Retinal pigment epithelial cell (primary cell): ENCODE measurements at regions not wholly inside any gene's neighbourhood (a gene's known extent, or its start where the extent isn't known, plus 50 kb on each side); places are given as distances from the start of the nearest gene placed in this dataset.

Source experiments
- DNase-seq: peaks from one replicate; pipeline ENCODE4 v3.0.0-alpha.2; 2010; ENCODE audit warnings: low read depth
- H3K4me3 ChIP-seq: 2 replicates; pipeline ENCODE4 v1.5.1; 2011; ENCODE audit warnings: mild to moderate bottlenecking, low read length, control low read depth, moderate library complexity
- CTCF ChIP-seq: conservative IDR thresholded peaks from 2 replicates; pipeline ENCODE4 v1.5.1; 2011; ENCODE audit warnings: low read depth, low read length, control low read depth, inconsistent platforms

GRCh38 chr3:24945563-24945962 lies 450.9 kb upstream of the THRB start:
- no peak for DNase-seq
- TF ChIP-seq CTCF, result no peak
- H3K4me3 ChIP-seq, result no peak overlapping the region

DNA sequence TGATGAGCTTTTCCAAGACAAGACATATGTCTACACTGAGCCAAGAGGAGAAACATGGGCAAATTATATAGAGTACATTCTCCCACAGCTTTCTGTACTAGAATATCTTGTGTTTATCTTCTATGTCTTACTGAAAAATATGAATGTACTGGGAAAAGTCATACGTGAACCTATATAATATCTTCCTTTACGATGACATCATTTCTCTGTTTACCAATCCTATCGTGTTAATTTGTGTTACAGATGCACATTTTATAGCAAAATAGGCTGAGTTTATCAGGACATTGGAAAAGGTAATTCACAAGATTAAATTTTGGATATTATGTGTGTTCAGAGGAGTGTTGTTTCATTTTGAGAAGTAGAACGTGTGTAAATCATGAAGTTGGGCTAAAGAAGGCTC lies 452.5 kb upstream of the THRB start:
- no peak for TF ChIP-seq CTCF
- DNase-seq, result no peak
- H3K4me3 ChIP-seq, result no peak overlapping the region

GRCh38 chr3:24951180-24951579 lies 456.5 kb upstream of the THRB start:
- no peak for TF ChIP-seq CTCF
- DNase-seq, result no peak
- H3K4me3 ChIP-seq, result no peak overlapping the region

DNA sequence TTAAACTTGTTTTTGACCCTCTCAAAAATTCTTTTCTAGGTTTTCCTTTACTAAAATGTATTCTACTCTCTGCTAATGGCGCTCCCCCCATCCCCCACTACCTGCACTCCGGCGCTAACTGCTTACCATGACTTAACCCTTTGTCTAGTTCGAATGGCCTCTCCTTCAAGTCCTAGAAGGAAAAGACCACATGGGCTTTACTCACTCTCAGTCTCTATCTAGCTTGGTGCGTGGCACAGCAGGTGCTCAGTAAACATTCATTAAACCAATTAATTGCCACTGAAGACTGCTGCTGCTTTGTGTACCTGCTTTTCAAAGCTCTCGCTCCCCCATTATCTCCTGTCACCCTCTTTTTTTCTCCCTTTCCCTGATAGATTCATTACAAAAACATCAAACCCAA lies 457.7 kb upstream of the THRB start:
- DNase-seq, result no peak
- no peak for TF ChIP-seq CTCF
- no peak overlapping the region for H3K4me3 ChIP-seq

DNA sequence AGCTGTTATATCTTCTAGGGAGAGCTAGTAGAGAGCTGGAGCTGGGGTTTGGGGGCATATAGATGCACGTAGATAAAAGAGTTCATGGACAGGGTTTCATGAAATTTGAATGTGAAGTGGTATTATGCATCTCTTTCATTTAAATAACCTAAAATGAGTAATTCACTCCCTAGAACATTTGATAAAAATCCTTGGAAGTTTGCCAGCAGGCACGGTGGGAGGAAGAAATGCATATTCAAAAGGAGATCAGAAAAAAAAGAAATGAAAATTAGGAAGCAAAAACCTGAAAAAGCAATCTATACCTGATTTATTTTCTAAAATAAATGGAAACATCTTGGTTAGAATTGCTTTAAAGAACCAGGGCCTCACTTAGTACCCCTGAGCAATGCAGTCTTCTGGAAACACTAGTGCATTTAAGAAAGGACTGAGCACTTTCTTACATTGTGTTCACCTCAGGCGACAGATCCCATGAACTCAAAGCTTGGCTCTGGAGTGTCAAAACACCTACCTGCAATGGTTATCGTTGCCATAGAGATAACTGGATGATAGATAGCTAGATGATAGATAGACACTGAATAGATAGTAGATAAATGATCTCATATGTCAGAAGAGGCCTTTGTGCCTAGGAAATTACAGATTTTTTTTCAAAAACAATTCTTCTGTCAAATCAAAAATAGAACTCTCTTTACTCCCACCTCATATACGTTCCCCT lies 458.6 kb upstream of the THRB start:
- H3K4me3 ChIP-seq, result no peak overlapping the region
- no peak for TF ChIP-seq CTCF
- DNase-seq, result no peak

- no peak for TF ChIP-seq CTCF
Observed at GRCh38 chr3:24956613-24957012, 462.0 kb upstream of the THRB start.

GRCh38 chr3:24958271-24958670 lies 463.6 kb upstream of the THRB start:
- TF ChIP-seq CTCF, result no peak

More at GRCh38 chr3:24956613-24957012, 462.0 kb upstream of the THRB start:
- no peak for DNase-seq
- no peak overlapping the region for H3K4me3 ChIP-seq

More at GRCh38 chr3:24958271-24958670, 463.6 kb upstream of the THRB start:
- DNase-seq, result no peak
- H3K4me3 ChIP-seq, result no peak overlapping the region
